WTC11 (cell line): ENCODE measurements at regions not wholly inside any gene's neighbourhood (a gene's known extent, or its start where the extent isn't known, plus 50 kb on each side); places are given as distances from the start of the nearest gene placed in this dataset.
A peak's percentile ranks its signal among the peaks of the same experiment; 100 is the strongest.

ENCODE experiments used
- ATAC-seq: fragments of 200-7000 bp; cut with Tn5 transposase; 2 replicates; pipeline ENCODE4 v1.10.0; 2021; ENCODE audit warnings: mild to moderate bottlenecking, moderate library complexity
- CTCF ChIA-PET: fragments of 300-600 bp; sonication (Branson Sonifier 250); formaldehyde crosslinking; loops from one replicate; lab custom pipeline; 2021; ENCODE audit warnings: antibody characterized with exemption; lab: Charles Lee
- POLR2A ChIA-PET: fragments of 350-600 bp; sonication (Branson Sonifier 250); formaldehyde crosslinking; loops from one replicate; lab custom pipeline; 2021; ENCODE audit warnings: antibody characterized with exemption; lab: Charles Lee
- DNase-seq: peaks from one replicate; pipeline ENCODE4 v3.0.0; 2021; ENCODE audit warnings: low spot score
- H3K27ac Mint-ChIP-seq: 2 replicates; pipeline ENCODE4 v1.8.0; 2021; ENCODE audit warnings: mixed read lengths
- H3K27me3 Mint-ChIP-seq: 2 replicates; pipeline ENCODE4 v1.8.0; 2021; ENCODE audit warnings: low read depth, mild to moderate bottlenecking, moderate library complexity, mixed read lengths
- H3K36me3 Mint-ChIP-seq: 2 replicates; pipeline ENCODE4 v1.8.0; 2021; ENCODE audit warnings: mixed read lengths
- H3K4me1 Mint-ChIP-seq: 2 replicates; pipeline ENCODE4 v1.8.0; 2022; ENCODE audit warnings: mixed read lengths
- H3K4me3 Mint-ChIP-seq: 2 replicates; pipeline ENCODE4 v1.8.0; 2021; ENCODE audit warnings: mild to moderate bottlenecking, moderate library complexity, mixed read lengths
- H3K9me3 Mint-ChIP-seq: 2 replicates; pipeline ENCODE4 v1.8.0; 2021; ENCODE audit warnings: mixed read lengths
- ARID4B ChIP-seq: sonication (generic); formaldehyde crosslinking; IDR thresholded peaks from 2 replicates; pipeline ENCODE4 v1.8.0; 2023; ENCODE audit warnings: missing genetic modification reagents, mild to moderate bottlenecking, borderline replicate concordance
- GABPB1 ChIP-seq: sonication (generic); formaldehyde crosslinking; IDR thresholded peaks from 2 replicates; pipeline ENCODE4 v1.8.1; 2023; ENCODE audit warnings: mild to moderate bottlenecking, missing genetic modification reagents
- HMGA2 ChIP-seq: fragments of 250-450 bp; sonication (Bioruptor Pico); IDR thresholded peaks from 2 replicates; pipeline ENCODE4 v1.4.0; 2021; ENCODE audit warnings: mild to moderate bottlenecking, moderate library complexity
- MLX ChIP-seq: sonication (generic); formaldehyde crosslinking; IDR thresholded peaks from 2 replicates; pipeline ENCODE4 v1.8.1; 2023; ENCODE audit warnings: mild to moderate bottlenecking, missing genetic modification reagents, moderate library complexity
- MYBL2 ChIP-seq: sonication (generic); formaldehyde crosslinking; IDR thresholded peaks from 2 replicates; pipeline ENCODE4 v1.8.1; 2023; ENCODE audit warnings: mild to moderate bottlenecking, moderate library complexity, missing genetic modification reagents
- NFATC4 ChIP-seq: fragments of 250-450 bp; sonication (Bioruptor Pico); IDR thresholded peaks from 2 replicates; pipeline ENCODE4 v1.9.0; 2021; ENCODE audit warnings: mild to moderate bottlenecking
- NFE2L1 ChIP-seq: sonication (generic); formaldehyde crosslinking; IDR thresholded peaks from 2 replicates; pipeline ENCODE4 v1.8.1; 2023; ENCODE audit warnings: missing genetic modification reagents
- NR2C2 ChIP-seq: sonication (generic); formaldehyde crosslinking; IDR thresholded peaks from 2 replicates; pipeline ENCODE4 v1.8.0; 2022; ENCODE audit warnings: mild to moderate bottlenecking, missing genetic modification reagents
- OVOL2 ChIP-seq: fragments of 250-450 bp; sonication (Bioruptor Pico); IDR thresholded peaks from 2 replicates; pipeline ENCODE4 v1.9.0; 2021; ENCODE audit warnings: mild to moderate bottlenecking, borderline replicate concordance
- RORB ChIP-seq: fragments of 250-450 bp; sonication (Bioruptor Pico); IDR thresholded peaks from 2 replicates; pipeline ENCODE4 v1.9.0; 2021; ENCODE audit warnings: mild to moderate bottlenecking
- TEAD1 ChIP-seq: sonication (generic); formaldehyde crosslinking; IDR thresholded peaks from 2 replicates; pipeline ENCODE4 v1.8.0; 2022; ENCODE audit warnings: mild to moderate bottlenecking, missing genetic modification reagents
- ZNF219 ChIP-seq: sonication (generic); formaldehyde crosslinking; IDR thresholded peaks from 2 replicates; pipeline ENCODE4 v1.8.0; 2023; ENCODE audit warnings: missing genetic modification reagents, mild to moderate bottlenecking, borderline replicate concordance
- ZNF317 ChIP-seq: sonication (generic); formaldehyde crosslinking; IDR thresholded peaks from 2 replicates; pipeline ENCODE4 v1.8.1; 2023; ENCODE audit warnings: low read depth, mild to moderate bottlenecking, moderate library complexity, missing genetic modification reagents, borderline replicate concordance
- ZNF396 ChIP-seq: fragments of 250-450 bp; sonication (Bioruptor Pico); IDR thresholded peaks from 2 replicates; pipeline ENCODE4 v1.8.0; 2021; ENCODE audit warnings: mild to moderate bottlenecking, moderate library complexity, borderline replicate concordance
- ZNF416 ChIP-seq: fragments of 250-450 bp; sonication (Bioruptor Pico); IDR thresholded peaks from 2 replicates; pipeline ENCODE4 v1.9.0; 2021; ENCODE audit warnings: mild to moderate bottlenecking, inconsistent platforms
- ZNF512 ChIP-seq: sonication (generic); formaldehyde crosslinking; IDR thresholded peaks from 2 replicates; pipeline ENCODE4 v1.8.1; 2022; ENCODE audit warnings: missing genetic modification reagents, borderline replicate concordance
- ZNF671 ChIP-seq: fragments of 250-450 bp; sonication (Bioruptor Pico); IDR thresholded peaks from 2 replicates; pipeline ENCODE4 v1.8.0; 2021; ENCODE audit warnings: mild to moderate bottlenecking

GRCh38 chr3:3627114-3627513, 172.1 kb upstream of the LRRN1 start (continued):
- TF ChIP-seq ZNF317 (CRISPR knock-in tag) = no peak
- no peak for TF ChIP-seq GABPB1
- no peak for TF ChIP-seq ZNF396 (CRISPR knock-in tag)
- no peak for TF ChIP-seq ZNF416 (CRISPR knock-in tag)
- TF ChIP-seq ZNF671 = no peak
- no peak for TF ChIP-seq MYBL2
- TF ChIP-seq HMGA2 = no peak

GRCh38 chr3:3625544-3626271, 173.5 kb upstream of the LRRN1 start:
- DNase-seq = no peak
- Mint-ChIP-seq H3K4me1 (no peaks in the 10 kb centered on the region), H3K9me3 (peaks cover 70% of the 10 kb centered on the region), H3K27me3 (no peaks in the 10 kb centered on the region; the same call in 1 of the 2 replicates), H3K36me3 (peaks cover 27% of the 10 kb centered on the region), H3K4me3 (no peak overlapping the region), H3K27ac (no peak overlapping the region)
- no peak for ATAC-seq
- 0 out of 2 replicates have a peak, but pooled peaks have one; percentile 53 for TF ChIP-seq RORB
- no peak for TF ChIP-seq NFE2L1 (CRISPR knock-in tag)
- ChIA-PET POLR2A (no interaction called here), CTCF (no interaction called here)

- Mint-ChIP-seq H3K36me3 (peaks cover 36% of the 10 kb centered on the region), H3K4me1 (peaks cover 19% of the 10 kb centered on the region), H3K27me3 (peaks cover 1% of the 10 kb centered on the region; the same call in 1 of the 2 replicates), H3K27ac (no peak overlapping the region), H3K4me3 (no peak overlapping the region)
- POLR2A ChIA-PET = no interaction called here
- no peak for ATAC-seq
- CTCF ChIA-PET = no interaction called here
- no peak for DNase-seq
- no peak for TF ChIP-seq MLX (CRISPR knock-in tag)
- no peak for TF ChIP-seq ARID4B
- no peak for TF ChIP-seq ZNF512 (CRISPR knock-in tag)
- no peak for TF ChIP-seq ZNF671
- no peak for TF ChIP-seq NR2C2 (CRISPR knock-in tag)
- TF ChIP-seq ZNF317 (CRISPR knock-in tag) = no peak
- no peak for TF ChIP-seq OVOL2 (CRISPR knock-in tag)
- no peak for TF ChIP-seq ZNF219
- no peak for TF ChIP-seq NFATC4
- TF ChIP-seq TEAD1 (CRISPR knock-in tag) = no peak
- TF ChIP-seq, all 79 proteins: peak for 0
- H3K9me3 Mint-ChIP-seq = peaks cover 80% of the 10 kb centered on the region
Measured at GRCh38 chr3:3619815-3620214, 179.4 kb upstream of the LRRN1 start.
